ENCODE measurements at regions not wholly inside any gene's neighbourhood (a gene's known extent, or its start where the extent isn't known, plus 50 kb on each side); places are given as distances from the start of the nearest gene placed in this dataset.

GRCh38 chr6:43981363-43981990 is 145.8 kb downstream of the MRPL14 start:
- Histone ChIP-seq H3K36me3 (no peaks in the 10 kb centered on the region), H3K4me1 (no peaks in the 10 kb centered on the region), H3K27ac (no peak overlapping the region), H3K27me3 (no peaks in the 10 kb centered on the region), H3K9me3 (replicated peaks) (no peaks in the 10 kb centered on the region; the same call in 1 of the 2 replicates), H3K4me3 (no peak overlapping the region)
- no peak for DNase-seq

GRCh38 chr6:43980004-43980795 is 147.1 kb downstream of the MRPL14 start:
- DNase-seq, result no peak
- Histone ChIP-seq H3K9me3 (replicated peaks) (no peaks in the 10 kb centered on the region; the same call in 1 of the 2 replicates), H3K27ac (no peak overlapping the region), H3K4me1 (no peaks in the 10 kb centered on the region), H3K27me3 (no peaks in the 10 kb centered on the region), H3K36me3 (no peaks in the 10 kb centered on the region), H3K4me3 (no peak overlapping the region)

- Histone ChIP-seq H3K4me1 (no peaks in the 10 kb centered on the region), H3K9me3 (replicated peaks) (no peaks in the 10 kb centered on the region; the same call in 1 of the 2 replicates), H3K4me3 (no peak overlapping the region), H3K36me3 (no peaks in the 10 kb centered on the region), H3K27me3 (no peaks in the 10 kb centered on the region), H3K27ac (no peak overlapping the region)
- no peak for DNase-seq
Measured at GRCh38 chr6:43979525-43979924, 147.7 kb downstream of the MRPL14 start.

- no peaks in the 10 kb centered on the region for H3K36me3 ChIP-seq
- no peak overlapping the region for H3K27ac ChIP-seq
- no peaks in the 10 kb centered on the region; the same call in 1 of the 2 replicates for H3K9me3 ChIP-seq (replicated peaks)
- no peaks in the 10 kb centered on the region for H3K27me3 ChIP-seq
- no peaks in the 10 kb centered on the region for H3K4me1 ChIP-seq
- H3K4me3 ChIP-seq, result no peak overlapping the region
- DNase-seq, result no peak
Measured at GRCh38 chr6:43978473-43979346, 148.5 kb downstream of the MRPL14 start.

- Histone ChIP-seq H3K9me3 (replicated peaks) (no peaks in the 10 kb centered on the region; the same call in 1 of the 2 replicates), H3K4me1 (no peaks in the 10 kb centered on the region), H3K4me3 (no peak overlapping the region), H3K27ac (no peak overlapping the region), H3K36me3 (no peaks in the 10 kb centered on the region), H3K27me3 (0 out of 2 replicates have a peak, but pooled peaks cover 2% of the 10 kb centered on the region)
- no peak for DNase-seq
Measured at GRCh38 chr6:43977404-43978111, 149.7 kb downstream of the MRPL14 start.

- Histone ChIP-seq H3K4me3 (no peak overlapping the region), H3K4me1 (no peaks in the 10 kb centered on the region), H3K27me3 (0 out of 2 replicates have a peak, but pooled peaks cover 3% of the 10 kb centered on the region), H3K36me3 (no peaks in the 10 kb centered on the region), H3K9me3 (replicated peaks) (no peaks in the 10 kb centered on the region; the same call in 1 of the 2 replicates), H3K27ac (no peak overlapping the region)
- no peak for DNase-seq
Measured at GRCh38 chr6:43976706-43977403, 150.4 kb downstream of the MRPL14 start.

GRCh38 chr6:43974643-43975230 is 152.5 kb downstream of the MRPL14 start:
- H3K27ac ChIP-seq, result no peak overlapping the region
- DNase-seq, result no peak
- H3K27me3 ChIP-seq, result 0 out of 2 replicates have a peak, but pooled peaks cover 3% of the 10 kb centered on the region
- H3K36me3 ChIP-seq, result no peaks in the 10 kb centered on the region
- H3K4me3 ChIP-seq, result no peak overlapping the region
- H3K9me3 ChIP-seq (replicated peaks), result no peaks in the 10 kb centered on the region; the same call in 1 of the 2 replicates
- H3K4me1 ChIP-seq, result no peaks in the 10 kb centered on the region

- Histone ChIP-seq H3K4me3 (no peak overlapping the region), H3K4me1 (no peaks in the 10 kb centered on the region), H3K9me3 (replicated peaks) (no peaks in the 10 kb centered on the region; the same call in 1 of the 2 replicates), H3K27ac (no peak overlapping the region), H3K27me3 (0 out of 2 replicates have a peak, but pooled peaks cover 3% of the 10 kb centered on the region), H3K36me3 (no peaks in the 10 kb centered on the region)
- no peak for DNase-seq
Measured at GRCh38 chr6:43973357-43973756, 153.9 kb downstream of the MRPL14 start.

- H3K27ac ChIP-seq, result no peak overlapping the region
- no peak for DNase-seq
Measured at GRCh38 chr6:43972913-43973300, 154.3 kb downstream of the MRPL14 start.

GRCh38 chr6:43972179-43972912 is 154.9 kb downstream of the MRPL14 start:
- DNase-seq, result no peak
- H3K36me3 ChIP-seq, result no peaks in the 10 kb centered on the region
- H3K4me3 ChIP-seq, result no peak overlapping the region
- no peaks in the 10 kb centered on the region for H3K4me1 ChIP-seq
- peaks cover 3% of the 10 kb centered on the region; the same call in 1 of the 2 replicates for H3K27me3 ChIP-seq
- no peak overlapping the region for H3K27ac ChIP-seq
- no peaks in the 10 kb centered on the region; the same call in 1 of the 2 replicates for H3K9me3 ChIP-seq (replicated peaks)

More at GRCh38 chr6:43972913-43973300, 154.3 kb downstream of the MRPL14 start:
- no peaks in the 10 kb centered on the region; the same call in 1 of the 2 replicates for H3K9me3 ChIP-seq (replicated peaks)
- H3K4me3 ChIP-seq, result no peak overlapping the region
- H3K27me3 ChIP-seq, result peaks cover 3% of the 10 kb centered on the region; the same call in 1 of the 2 replicates
- H3K36me3 ChIP-seq, result no peaks in the 10 kb centered on the region
- no peaks in the 10 kb centered on the region for H3K4me1 ChIP-seq

GRCh38 chr6:43971776-43972126 is 155.5 kb downstream of the MRPL14 start:
- Histone ChIP-seq H3K9me3 (replicated peaks) (no peaks in the 10 kb centered on the region; the same call in 1 of the 2 replicates), H3K4me1 (no peaks in the 10 kb centered on the region), H3K36me3 (no peaks in the 10 kb centered on the region), H3K27me3 (peaks cover 3% of the 10 kb centered on the region; the same call in 1 of the 2 replicates), H3K27ac (no peak overlapping the region), H3K4me3 (no peak overlapping the region)
- no peak for DNase-seq

- Histone ChIP-seq H3K27ac (no peak overlapping the region), H3K27me3 (peaks cover 3% of the 10 kb centered on the region; the same call in 1 of the 2 replicates), H3K9me3 (replicated peaks) (no peaks in the 10 kb centered on the region; the same call in 1 of the 2 replicates), H3K4me3 (no peak overlapping the region), H3K36me3 (no peaks in the 10 kb centered on the region), H3K4me1 (no peaks in the 10 kb centered on the region)
- DNase-seq, result no peak
Measured at GRCh38 chr6:43970913-43971775, 156.1 kb downstream of the MRPL14 start.
